ENCODE measurements at regions not wholly inside any gene's neighbourhood (a gene's known extent, or its start where the extent isn't known, plus 50 kb on each side); places are given as distances from the start of the nearest gene placed in this dataset.

DNA sequence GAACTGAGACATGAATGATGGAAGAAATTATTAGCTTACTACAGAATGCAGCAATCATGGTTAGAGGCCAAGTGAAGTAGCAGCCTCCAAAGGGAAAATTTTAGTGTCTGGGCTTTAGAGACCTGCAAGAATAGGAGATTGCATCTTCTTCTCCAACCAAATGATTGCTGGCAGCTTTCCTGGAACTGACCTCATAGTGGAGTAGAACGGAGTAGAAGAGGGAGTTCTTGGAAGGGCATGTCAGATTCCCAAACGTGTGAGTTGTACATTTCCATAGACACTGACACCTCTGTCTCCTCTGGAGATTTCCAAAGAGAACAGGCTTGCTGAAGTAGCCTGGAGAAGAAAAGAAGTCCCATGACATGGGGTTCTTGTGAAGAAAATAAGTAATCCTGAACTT is 169.8 kb upstream of the ERBB4 start:
- TF ChIP-seq, protein P1, sequence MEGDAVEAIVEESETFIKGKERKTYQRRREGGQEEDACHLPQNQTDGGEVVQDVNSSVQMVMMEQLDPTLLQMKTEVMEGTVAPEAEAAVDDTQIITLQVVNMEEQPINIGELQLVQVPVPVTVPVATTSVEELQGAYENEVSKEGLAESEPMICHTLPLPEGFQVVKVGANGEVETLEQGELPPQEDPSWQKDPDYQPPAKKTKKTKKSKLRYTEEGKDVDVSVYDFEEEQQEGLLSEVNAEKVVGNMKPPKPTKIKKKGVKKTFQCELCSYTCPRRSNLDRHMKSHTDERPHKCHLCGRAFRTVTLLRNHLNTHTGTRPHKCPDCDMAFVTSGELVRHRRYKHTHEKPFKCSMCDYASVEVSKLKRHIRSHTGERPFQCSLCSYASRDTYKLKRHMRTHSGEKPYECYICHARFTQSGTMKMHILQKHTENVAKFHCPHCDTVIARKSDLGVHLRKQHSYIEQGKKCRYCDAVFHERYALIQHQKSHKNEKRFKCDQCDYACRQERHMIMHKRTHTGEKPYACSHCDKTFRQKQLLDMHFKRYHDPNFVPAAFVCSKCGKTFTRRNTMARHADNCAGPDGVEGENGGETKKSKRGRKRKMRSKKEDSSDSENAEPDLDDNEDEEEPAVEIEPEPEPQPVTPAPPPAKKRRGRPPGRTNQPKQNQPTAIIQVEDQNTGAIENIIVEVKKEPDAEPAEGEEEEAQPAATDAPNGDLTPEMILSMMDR (conservative IDR thresholded peaks at IDR 0.05): no peak
- no peak for TF ChIP-seq ZFX (IDR thresholded peaks at IDR 0.05)
